ENCODE measurements at regions not wholly inside any gene's neighbourhood (a gene's known extent, or its start where the extent isn't known, plus 50 kb on each side); places are given as distances from the start of the nearest gene placed in this dataset.

DNA sequence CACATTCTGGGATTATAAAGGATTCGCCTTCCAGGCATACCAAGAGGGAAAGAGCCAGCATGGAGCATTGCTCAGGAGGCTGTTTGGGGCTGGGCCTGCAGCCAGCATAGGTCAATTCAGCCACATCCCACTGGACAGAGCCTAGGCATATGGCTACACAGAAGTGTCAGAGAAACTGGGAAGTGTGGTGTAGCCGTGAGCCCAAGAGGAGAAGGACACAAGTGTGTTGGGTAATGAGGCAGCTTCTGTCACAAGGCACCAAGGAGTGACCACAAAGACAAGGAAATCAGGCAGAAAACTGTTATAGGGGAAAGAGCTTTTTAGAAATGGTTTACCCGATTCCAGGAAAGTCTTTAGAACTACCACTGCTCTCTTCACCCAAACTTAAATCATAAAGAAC, 178.6 kb upstream of the TBL1X start:
- TF ChIP-seq POLR2AphosphoS5 (IDR thresholded peaks at IDR 0.05; ENCODE audit: low read depth, low read length) (no peak), TAF1 (IDR thresholded peaks at IDR 0.05; ENCODE audit: borderline replicate concordance, insufficient read depth, low read length) (no peak), SIN3A (IDR thresholded peaks at IDR 0.05; ENCODE audit: borderline replicate concordance, insufficient read depth, low read length) (no peak)
- TF ChIP-seq, protein P1, sequence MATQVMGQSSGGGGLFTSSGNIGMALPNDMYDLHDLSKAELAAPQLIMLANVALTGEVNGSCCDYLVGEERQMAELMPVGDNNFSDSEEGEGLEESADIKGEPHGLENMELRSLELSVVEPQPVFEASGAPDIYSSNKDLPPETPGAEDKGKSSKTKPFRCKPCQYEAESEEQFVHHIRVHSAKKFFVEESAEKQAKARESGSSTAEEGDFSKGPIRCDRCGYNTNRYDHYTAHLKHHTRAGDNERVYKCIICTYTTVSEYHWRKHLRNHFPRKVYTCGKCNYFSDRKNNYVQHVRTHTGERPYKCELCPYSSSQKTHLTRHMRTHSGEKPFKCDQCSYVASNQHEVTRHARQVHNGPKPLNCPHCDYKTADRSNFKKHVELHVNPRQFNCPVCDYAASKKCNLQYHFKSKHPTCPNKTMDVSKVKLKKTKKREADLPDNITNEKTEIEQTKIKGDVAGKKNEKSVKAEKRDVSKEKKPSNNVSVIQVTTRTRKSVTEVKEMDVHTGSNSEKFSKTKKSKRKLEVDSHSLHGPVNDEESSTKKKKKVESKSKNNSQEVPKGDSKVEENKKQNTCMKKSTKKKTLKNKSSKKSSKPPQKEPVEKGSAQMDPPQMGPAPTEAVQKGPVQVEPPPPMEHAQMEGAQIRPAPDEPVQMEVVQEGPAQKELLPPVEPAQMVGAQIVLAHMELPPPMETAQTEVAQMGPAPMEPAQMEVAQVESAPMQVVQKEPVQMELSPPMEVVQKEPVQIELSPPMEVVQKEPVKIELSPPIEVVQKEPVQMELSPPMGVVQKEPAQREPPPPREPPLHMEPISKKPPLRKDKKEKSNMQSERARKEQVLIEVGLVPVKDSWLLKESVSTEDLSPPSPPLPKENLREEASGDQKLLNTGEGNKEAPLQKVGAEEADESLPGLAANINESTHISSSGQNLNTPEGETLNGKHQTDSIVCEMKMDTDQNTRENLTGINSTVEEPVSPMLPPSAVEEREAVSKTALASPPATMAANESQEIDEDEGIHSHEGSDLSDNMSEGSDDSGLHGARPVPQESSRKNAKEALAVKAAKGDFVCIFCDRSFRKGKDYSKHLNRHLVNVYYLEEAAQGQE (IDR thresholded peaks at IDR 0.05; ENCODE audit: insufficient read depth in 1 of 2, low read depth in 2 of 2, low read length in 2 of 2), result no peak
